GM12872 (cell line): ENCODE measurements at regions not wholly inside any gene's neighbourhood (a gene's known extent, or its start where the extent isn't known, plus 50 kb on each side); places are given as distances from the start of the nearest gene placed in this dataset.

Experiments used
- CTCF ChIP-seq: IDR thresholded peaks from 3 replicates; pipeline ENCODE4 v1.5.1; 2011; ENCODE audit warnings: low read depth, mild to moderate bottlenecking, low read length, moderate library complexity; ENCODE audit not compliant: insufficient read depth

- TF ChIP-seq CTCF: no peak
Measured at GRCh38 chr4:66372706-66373105, 702.4 kb upstream of the EPHA5 start.

DNA sequence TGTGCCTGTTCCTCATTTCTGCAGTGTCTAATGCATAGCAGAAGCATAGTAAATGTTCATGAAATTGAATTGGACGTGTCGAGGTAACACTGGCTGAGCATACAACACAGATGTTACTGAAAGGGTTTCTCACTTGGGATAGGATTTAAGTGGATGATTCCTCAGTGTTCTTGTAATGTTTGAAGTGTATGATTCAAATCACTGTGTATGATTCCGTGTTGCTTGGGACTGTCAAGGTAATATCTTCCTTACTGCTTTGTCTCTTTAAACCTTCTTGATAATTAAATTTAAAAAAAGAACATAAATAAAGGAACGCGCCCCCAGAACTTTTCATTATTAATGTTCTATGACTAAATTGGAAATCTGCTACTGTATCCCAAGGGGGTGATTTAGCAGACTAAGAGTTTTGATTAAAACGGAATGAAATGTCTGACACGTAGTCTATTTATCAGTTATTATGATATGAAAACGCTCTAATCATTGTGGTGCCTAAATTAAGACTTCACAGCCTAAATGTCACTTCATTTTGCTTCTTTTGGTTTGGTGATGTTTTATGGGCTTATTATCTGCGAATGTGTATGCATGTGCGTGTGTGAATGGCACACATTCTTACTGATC, 696.9 kb upstream of the EPHA5 start:
- TF ChIP-seq CTCF: no peak

GRCh38 chr4:66357316-66357715, 687.0 kb upstream of the EPHA5 start:
- no peak for TF ChIP-seq CTCF

DNA sequence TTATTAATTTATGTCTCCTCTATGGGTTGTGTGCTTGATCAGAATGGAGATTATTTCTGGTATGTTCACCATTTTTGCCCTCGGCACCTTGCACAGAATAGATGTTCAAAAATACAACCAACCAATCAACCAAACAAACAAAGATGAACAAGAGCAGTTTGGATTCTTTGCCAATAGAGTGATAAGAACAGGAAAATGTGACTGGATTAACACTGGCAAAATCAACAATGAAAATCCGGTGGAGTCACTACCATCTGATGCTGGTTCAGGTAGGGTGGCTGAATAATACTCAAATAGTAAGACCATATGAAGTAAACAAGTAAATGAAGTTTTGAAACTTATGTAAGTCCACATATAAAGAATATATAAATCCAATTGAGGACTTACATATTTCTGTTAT, 685.0 kb upstream of the EPHA5 start:
- TF ChIP-seq CTCF: no peak

- TF ChIP-seq CTCF: no peak
Measured at GRCh38 chr4:66351761-66352160, 681.5 kb upstream of the EPHA5 start.

DNA sequence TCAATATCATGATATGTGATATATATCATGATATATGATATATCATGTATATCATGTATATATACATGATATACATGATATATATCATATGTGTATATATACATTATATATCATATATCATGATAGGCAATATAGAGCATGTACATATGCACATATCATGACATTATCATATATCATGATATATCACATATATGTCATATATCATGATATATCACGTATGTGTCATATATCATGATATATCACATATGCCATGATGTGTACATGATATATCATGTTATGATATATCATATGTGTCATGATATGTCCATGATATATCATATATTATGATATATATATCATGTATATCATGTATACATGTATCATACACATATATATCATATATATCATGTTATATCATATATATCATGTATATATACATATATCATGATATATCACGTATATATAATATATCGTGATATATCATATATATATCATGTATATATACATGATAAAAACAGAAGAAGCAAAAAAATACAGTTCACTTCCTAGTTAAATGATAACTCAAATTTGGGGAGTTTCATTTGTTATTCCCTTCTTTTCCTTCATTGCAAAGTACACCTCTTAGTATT, 670.1 kb upstream of the EPHA5 start:
- no peak for TF ChIP-seq CTCF

GRCh38 chr4:66339007-66339406, 668.7 kb upstream of the EPHA5 start:
- TF ChIP-seq CTCF: no peak

GRCh38 chr4:66331761-66332160, 661.5 kb upstream of the EPHA5 start:
- TF ChIP-seq CTCF: no peak
